Astrocyte of the cerebellum (primary cell): ENCODE measurements at regions not wholly inside any gene's neighbourhood (a gene's known extent, or its start where the extent isn't known, plus 50 kb on each side); places are given as distances from the start of the nearest gene placed in this dataset.

Experiments
- DNase-seq: peaks from one replicate; pipeline ENCODE4 v3.0.0-alpha.2; 2011; ENCODE audit warnings: low read depth
- H3K4me3 ChIP-seq: 2 replicates; pipeline ENCODE4 v1.5.1; 2011; ENCODE audit warnings: mild to moderate bottlenecking, low read depth, low read length, moderate library complexity
- CTCF ChIP-seq: IDR thresholded peaks from 2 replicates; pipeline ENCODE4 v1.5.1; 2012; ENCODE audit warnings: low read length, low read depth, moderate library complexity, mild to moderate bottlenecking; ENCODE audit errors: missing control alignments
- in situ Hi-C: cut with HindIII; loops from 2 replicates; pipeline ENCODE4 v1.10.0; 2017; ENCODE audit warnings: low sequenced_read_pairs

- in situ Hi-C loops = loop anchor here (10.0 kb wide), 1 partner anchor 63 kb away; no protein-coding TSS in a partner anchor
- H3K4me3 ChIP-seq = no peak overlapping the region
- no peak for TF ChIP-seq CTCF
- DNase-seq = peak; percentile 62
Measured at GRCh38 chr12:58711974-58712373, 208.3 kb downstream of the LRIG3 start.

- no peak for DNase-seq
- no peak overlapping the region for H3K4me3 ChIP-seq
- in situ Hi-C loops = loop anchor here (10.0 kb wide), 1 partner anchor 62 kb away; no protein-coding TSS in a partner anchor
- TF ChIP-seq CTCF = no peak
Measured at GRCh38 chr12:58712976-58713375, 207.3 kb downstream of the LRIG3 start.

- no peak for TF ChIP-seq CTCF
- DNase-seq = no peak
- H3K4me3 ChIP-seq = no peak overlapping the region
- in situ Hi-C loops = loop anchor here (10.0 kb wide), 1 partner anchor 56 kb away; no protein-coding TSS in a partner anchor
Measured at GRCh38 chr12:58719161-58719560, 201.1 kb downstream of the LRIG3 start.

- TF ChIP-seq CTCF = no peak
- DNase-seq = no peak
- no peak overlapping the region for H3K4me3 ChIP-seq
- in situ Hi-C loops = no loop called here
Measured at GRCh38 chr12:58720421-58720820, 199.9 kb downstream of the LRIG3 start.

- DNase-seq = no peak
- in situ Hi-C loops = no loop called here
- no peak overlapping the region for H3K4me3 ChIP-seq
- no peak for TF ChIP-seq CTCF
Measured at GRCh38 chr12:58725400-58726105, 194.8 kb downstream of the LRIG3 start.

GRCh38 chr12:58727521-58727920 is 192.8 kb downstream of the LRIG3 start:
- H3K4me3 ChIP-seq = no peak overlapping the region
- TF ChIP-seq CTCF = no peak
- in situ Hi-C loops = no loop called here
- no peak for DNase-seq
